ENCODE measurements at regions not wholly inside any gene's neighbourhood (a gene's known extent, or its start where the extent isn't known, plus 50 kb on each side); places are given as distances from the start of the nearest gene placed in this dataset.
A peak's percentile ranks its signal among the peaks of the same experiment; 100 is the strongest.

DNA sequence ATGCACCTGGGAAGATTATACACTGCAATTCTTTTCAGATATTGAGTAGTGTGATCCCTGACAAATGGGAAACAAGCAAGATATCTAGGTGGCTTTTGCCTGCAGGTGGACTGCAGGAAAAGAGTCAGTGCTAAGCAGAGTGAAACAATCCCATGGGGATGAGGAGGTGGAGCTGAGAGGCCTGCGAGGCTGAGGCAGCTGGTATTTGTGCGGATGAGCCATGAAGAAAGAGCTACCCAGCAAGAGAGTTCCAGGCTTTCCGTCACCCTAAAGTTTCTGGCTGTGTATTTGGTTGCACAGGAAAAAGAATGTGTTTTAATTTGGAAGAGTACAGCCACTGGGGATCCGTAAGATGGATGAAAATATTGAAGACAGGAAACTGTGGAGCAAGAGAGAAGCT is 714.1 kb upstream of the COBL start:
- H3K4me1 ChIP-seq (ENCODE audit: low read length): no peaks in the 10 kb centered on the region
- H3K27me3 ChIP-seq (ENCODE audit: low read length): no peaks in the 10 kb centered on the region
- H3K79me2 ChIP-seq (ENCODE audit: low read length): no peaks in the 10 kb centered on the region
- no peak for DNase-seq
- no peak overlapping the region for H3K4me3 ChIP-seq (ENCODE audit: low read length)
- peaks cover 8% of the 10 kb centered on the region for H3K9me3 ChIP-seq (ENCODE audit: low read length)
- no peaks in the 10 kb centered on the region for H3K36me3 ChIP-seq (ENCODE audit: insufficient read depth, low read length)
- no peak overlapping the region for H3K4me2 ChIP-seq (ENCODE audit: low read depth, low read length, poor library complexity, severe bottlenecking)
- H2AFZ ChIP-seq (ENCODE audit: low read length): no peak overlapping the region
- no peaks in the 10 kb centered on the region for H3K9me2 ChIP-seq (replicated peaks; ENCODE audit: insufficient read depth, low read length)
- H3K9ac ChIP-seq (ENCODE audit: low read length): no peak overlapping the region
- H4K20me1 ChIP-seq (ENCODE audit: insufficient read depth, low read depth, low read length): no peaks in the 10 kb centered on the region
- H3K27ac ChIP-seq (ENCODE audit: low read length): no peak overlapping the region

GRCh38 chr7:52026140-52026539 is 709.5 kb upstream of the COBL start:
- no peaks in the 10 kb centered on the region for H3K36me3 ChIP-seq (ENCODE audit: insufficient read depth, low read length)
- H3K79me2 ChIP-seq (ENCODE audit: low read length): no peaks in the 10 kb centered on the region
- no peak for DNase-seq
- H3K9me2 ChIP-seq (replicated peaks; ENCODE audit: insufficient read depth, low read length): no peaks in the 10 kb centered on the region
- no peaks in the 10 kb centered on the region for H3K27me3 ChIP-seq (ENCODE audit: low read length)
- H3K9ac ChIP-seq (ENCODE audit: low read length): no peak overlapping the region
- H4K20me1 ChIP-seq (ENCODE audit: insufficient read depth, low read depth, low read length): no peaks in the 10 kb centered on the region
- peaks cover 5% of the 10 kb centered on the region for H3K9me3 ChIP-seq (ENCODE audit: low read length)
- no peak overlapping the region for H3K27ac ChIP-seq (ENCODE audit: low read length)
- no peak overlapping the region for H2AFZ ChIP-seq (ENCODE audit: low read length)
- H3K4me2 ChIP-seq (ENCODE audit: low read depth, low read length, poor library complexity, severe bottlenecking): no peak overlapping the region
- H3K4me3 ChIP-seq (ENCODE audit: low read length): no peak overlapping the region
- no peaks in the 10 kb centered on the region for H3K4me1 ChIP-seq (ENCODE audit: low read length)

- Histone ChIP-seq H4K20me1 (ENCODE audit: insufficient read depth, low read depth, low read length) (no peaks in the 10 kb centered on the region), H3K79me2 (ENCODE audit: low read length) (no peaks in the 10 kb centered on the region), H2AFZ (ENCODE audit: low read length) (no peak overlapping the region), H3K9me2 (replicated peaks; ENCODE audit: insufficient read depth, low read length) (no peaks in the 10 kb centered on the region), H3K4me3 (ENCODE audit: low read length) (no peak overlapping the region), H3K4me1 (ENCODE audit: low read length) (no peaks in the 10 kb centered on the region), H3K36me3 (ENCODE audit: insufficient read depth, low read length) (no peaks in the 10 kb centered on the region), H3K27ac (ENCODE audit: low read length) (no peak overlapping the region), H3K9me3 (ENCODE audit: low read length) (peaks cover 5% of the 10 kb centered on the region; the same call in 1 of the 2 replicates), H3K9ac (ENCODE audit: low read length) (no peak overlapping the region), H3K27me3 (ENCODE audit: low read length) (no peaks in the 10 kb centered on the region), H3K4me2 (ENCODE audit: low read depth, low read length, poor library complexity, severe bottlenecking) (no peak overlapping the region)
- DNase-seq: no peak
Observed at GRCh38 chr7:52021343-52021742, 704.7 kb upstream of the COBL start.

- Histone ChIP-seq H3K4me1 (ENCODE audit: low read length) (no peaks in the 10 kb centered on the region), H3K9me3 (ENCODE audit: low read length) (peaks cover 5% of the 10 kb centered on the region; the same call in 1 of the 2 replicates), H4K20me1 (ENCODE audit: insufficient read depth, low read depth, low read length) (no peaks in the 10 kb centered on the region), H3K36me3 (ENCODE audit: insufficient read depth, low read length) (no peaks in the 10 kb centered on the region), H3K9ac (ENCODE audit: low read length) (no peak overlapping the region), H2AFZ (ENCODE audit: low read length) (no peak overlapping the region), H3K27ac (ENCODE audit: low read length) (no peak overlapping the region), H3K4me2 (ENCODE audit: low read depth, low read length, poor library complexity, severe bottlenecking) (no peak overlapping the region), H3K4me3 (ENCODE audit: low read length) (no peak overlapping the region), H3K27me3 (ENCODE audit: low read length) (no peaks in the 10 kb centered on the region), H3K9me2 (replicated peaks; ENCODE audit: insufficient read depth, low read length) (no peaks in the 10 kb centered on the region), H3K79me2 (ENCODE audit: low read length) (no peaks in the 10 kb centered on the region)
- no peak for DNase-seq
Observed at GRCh38 chr7:52018680-52019054, 702.1 kb upstream of the COBL start.

DNA sequence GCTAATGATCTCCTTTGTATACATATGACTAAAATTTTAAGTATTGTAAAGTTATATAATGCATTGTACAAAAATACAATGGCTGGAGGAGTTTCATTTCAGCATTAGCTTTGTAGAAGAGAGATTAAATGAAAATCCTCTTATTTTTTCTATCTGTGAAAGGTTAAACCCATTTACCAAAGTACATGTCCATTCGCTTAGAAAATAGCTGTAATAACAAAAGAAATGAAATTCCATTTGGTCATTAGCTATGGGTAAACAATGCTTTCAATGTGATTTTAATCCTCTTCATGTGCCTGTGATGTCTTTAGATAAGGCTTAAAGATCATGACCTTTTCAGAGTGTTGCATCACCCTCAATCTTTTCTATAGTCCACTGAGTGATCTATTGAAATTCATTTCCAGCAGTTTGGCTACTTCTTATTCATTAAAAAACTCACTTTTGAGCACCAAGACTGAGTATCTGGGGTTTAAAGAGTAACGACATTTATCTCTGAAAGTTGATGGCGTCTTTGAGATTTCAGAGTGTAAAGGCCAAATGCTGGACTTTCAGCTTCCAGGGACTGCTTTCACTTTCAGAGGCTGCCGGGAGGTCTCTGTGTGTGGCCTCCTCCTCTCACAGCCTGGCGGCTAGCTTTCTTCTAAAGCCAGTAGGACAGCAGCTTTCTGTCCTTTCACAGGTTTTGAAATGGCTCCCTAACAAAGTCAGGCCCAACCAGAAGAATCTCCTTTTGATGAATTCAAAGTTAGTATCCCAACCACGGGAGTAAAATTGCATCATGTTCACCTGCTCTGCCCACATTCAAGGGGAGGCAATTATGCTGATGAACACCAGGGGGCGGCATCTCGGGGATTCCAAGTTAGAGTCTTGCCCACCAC is 701.4 kb upstream of the COBL start:
- H4K20me1 ChIP-seq (ENCODE audit: insufficient read depth, low read depth, low read length): no peaks in the 10 kb centered on the region
- peaks cover 5% of the 10 kb centered on the region; the same call in 1 of the 2 replicates for H3K9me3 ChIP-seq (ENCODE audit: low read length)
- H3K9ac ChIP-seq (ENCODE audit: low read length): no peak overlapping the region
- DNase-seq: peak; percentile 68
- H3K27me3 ChIP-seq (ENCODE audit: low read length): no peaks in the 10 kb centered on the region
- H3K9me2 ChIP-seq (replicated peaks; ENCODE audit: insufficient read depth, low read length): no peaks in the 10 kb centered on the region
- no peaks in the 10 kb centered on the region for H3K36me3 ChIP-seq (ENCODE audit: insufficient read depth, low read length)
- 0 out of 2 replicates have a peak overlapping the region, but pooled peaks have one; percentile 25 for H3K4me3 ChIP-seq (ENCODE audit: low read length)
- H2AFZ ChIP-seq (ENCODE audit: low read length): peak overlapping the region; percentile 43; the same call in 1 of the 2 replicates
- H3K27ac ChIP-seq (ENCODE audit: low read length): no peak overlapping the region
- H3K4me2 ChIP-seq (ENCODE audit: low read depth, low read length, poor library complexity, severe bottlenecking): no peak overlapping the region
- H3K79me2 ChIP-seq (ENCODE audit: low read length): no peaks in the 10 kb centered on the region
- no peaks in the 10 kb centered on the region for H3K4me1 ChIP-seq (ENCODE audit: low read length)

DNA sequence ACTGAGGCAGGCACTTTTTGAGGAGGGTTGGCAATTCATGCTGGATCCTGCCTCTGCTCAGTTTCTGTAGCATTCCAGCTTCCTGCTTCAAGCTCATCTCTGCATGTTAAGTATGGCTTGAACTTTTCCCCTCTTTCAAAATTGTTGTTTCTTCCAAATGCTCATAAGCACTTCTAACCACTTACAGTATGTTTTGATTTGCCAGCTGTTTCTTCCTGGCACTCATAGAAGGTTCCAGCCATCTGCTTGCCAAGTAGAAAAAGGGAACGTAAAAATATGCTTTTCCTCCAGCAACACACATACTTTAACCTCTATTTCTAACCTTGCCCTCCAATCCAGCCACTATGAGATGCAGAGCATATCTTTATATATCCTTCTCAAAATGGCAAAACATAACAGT is 692.6 kb upstream of the COBL start:
- Histone ChIP-seq H3K4me1 (ENCODE audit: low read length) (no peaks in the 10 kb centered on the region), H4K20me1 (ENCODE audit: insufficient read depth, low read depth, low read length) (no peaks in the 10 kb centered on the region), H3K4me2 (ENCODE audit: low read depth, low read length, poor library complexity, severe bottlenecking) (no peak overlapping the region), H3K27ac (ENCODE audit: low read length) (no peak overlapping the region), H3K36me3 (ENCODE audit: insufficient read depth, low read length) (no peaks in the 10 kb centered on the region), H3K79me2 (ENCODE audit: low read length) (no peaks in the 10 kb centered on the region), H3K9me3 (ENCODE audit: low read length) (peaks cover 20% of the 10 kb centered on the region), H3K9ac (ENCODE audit: low read length) (no peak overlapping the region), H3K9me2 (replicated peaks; ENCODE audit: insufficient read depth, low read length) (no peaks in the 10 kb centered on the region), H3K4me3 (ENCODE audit: low read length) (no peak overlapping the region), H3K27me3 (ENCODE audit: low read length) (no peaks in the 10 kb centered on the region), H2AFZ (ENCODE audit: low read length) (no peak overlapping the region)
- no peak for DNase-seq

- no peaks in the 10 kb centered on the region for H3K36me3 ChIP-seq (ENCODE audit: insufficient read depth, low read length)
- no peak for DNase-seq
- no peaks in the 10 kb centered on the region for H3K27me3 ChIP-seq (ENCODE audit: low read length)
- H2AFZ ChIP-seq (ENCODE audit: low read length): no peak overlapping the region
- no peak overlapping the region for H3K4me2 ChIP-seq (ENCODE audit: low read depth, low read length, poor library complexity, severe bottlenecking)
- H4K20me1 ChIP-seq (ENCODE audit: insufficient read depth, low read depth, low read length): no peaks in the 10 kb centered on the region
- H3K27ac ChIP-seq (ENCODE audit: low read length): no peak overlapping the region
- H3K9me2 ChIP-seq (replicated peaks; ENCODE audit: insufficient read depth, low read length): no peaks in the 10 kb centered on the region
- no peaks in the 10 kb centered on the region for H3K79me2 ChIP-seq (ENCODE audit: low read length)
- H3K9ac ChIP-seq (ENCODE audit: low read length): no peak overlapping the region
- peaks cover 25% of the 10 kb centered on the region for H3K9me3 ChIP-seq (ENCODE audit: low read length)
- no peaks in the 10 kb centered on the region for H3K4me1 ChIP-seq (ENCODE audit: low read length)
- H3K4me3 ChIP-seq (ENCODE audit: low read length): no peak overlapping the region
Observed at GRCh38 chr7:52006674-52007073, 690.1 kb upstream of the COBL start.

DNA sequence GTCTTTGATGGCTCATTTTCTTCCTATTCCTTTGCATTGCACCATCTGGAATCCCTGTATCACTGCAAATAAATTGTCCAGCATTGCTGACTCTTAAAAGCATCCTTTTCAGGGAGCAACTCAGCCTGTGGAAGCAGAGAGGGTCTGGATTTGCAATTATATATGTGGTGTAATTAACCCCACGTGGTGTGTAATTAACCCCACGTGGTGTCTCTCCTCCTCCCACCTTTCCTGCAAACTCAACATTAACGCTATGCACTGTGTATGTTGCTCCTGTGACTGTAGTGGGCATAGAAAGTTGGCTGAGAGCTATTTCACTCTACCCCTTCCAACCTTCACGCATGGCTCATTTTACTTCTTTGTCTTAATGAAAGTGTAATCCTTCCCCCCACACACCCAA is 689.0 kb upstream of the COBL start:
- no peaks in the 10 kb centered on the region for H3K27me3 ChIP-seq (ENCODE audit: low read length)
- H3K4me2 ChIP-seq (ENCODE audit: low read depth, low read length, poor library complexity, severe bottlenecking): no peak overlapping the region
- H3K4me3 ChIP-seq (ENCODE audit: low read length): no peak overlapping the region
- no peak overlapping the region for H2AFZ ChIP-seq (ENCODE audit: low read length)
- H3K27ac ChIP-seq (ENCODE audit: low read length): no peak overlapping the region
- no peaks in the 10 kb centered on the region for H4K20me1 ChIP-seq (ENCODE audit: insufficient read depth, low read depth, low read length)
- peaks cover 25% of the 10 kb centered on the region for H3K9me3 ChIP-seq (ENCODE audit: low read length)
- no peaks in the 10 kb centered on the region for H3K79me2 ChIP-seq (ENCODE audit: low read length)
- H3K9me2 ChIP-seq (replicated peaks; ENCODE audit: insufficient read depth, low read length): no peaks in the 10 kb centered on the region
- H3K36me3 ChIP-seq (ENCODE audit: insufficient read depth, low read length): no peaks in the 10 kb centered on the region
- H3K4me1 ChIP-seq (ENCODE audit: low read length): no peaks in the 10 kb centered on the region
- H3K9ac ChIP-seq (ENCODE audit: low read length): no peak overlapping the region
- no peak for DNase-seq

All from Karpas-422 (cell line).